ENCODE measurements at regions not wholly inside any gene's neighbourhood (a gene's known extent, or its start where the extent isn't known, plus 50 kb on each side); places are given as distances from the start of the nearest gene placed in this dataset.

DNA sequence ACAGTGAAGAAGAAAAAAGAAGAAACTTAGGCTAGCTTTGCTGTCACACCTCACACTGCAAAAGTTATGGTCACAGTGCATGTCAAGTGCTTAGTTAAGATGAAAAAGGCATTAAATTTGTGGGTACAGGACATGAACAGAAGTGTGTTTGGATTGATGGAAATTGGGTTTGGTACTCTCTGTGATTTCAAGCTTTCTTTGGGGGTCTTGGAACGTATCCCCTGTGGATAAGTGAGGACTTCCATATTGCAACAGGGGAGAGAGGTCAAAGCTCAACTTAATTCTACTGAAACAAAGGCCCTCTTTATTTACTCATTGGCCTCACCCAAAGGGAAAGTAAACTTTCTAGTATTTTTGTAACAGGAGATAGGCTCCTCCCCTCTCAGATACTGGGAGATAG is 138.3 kb upstream of the FUT9 start:
- TF ChIP-seq, protein P1, sequence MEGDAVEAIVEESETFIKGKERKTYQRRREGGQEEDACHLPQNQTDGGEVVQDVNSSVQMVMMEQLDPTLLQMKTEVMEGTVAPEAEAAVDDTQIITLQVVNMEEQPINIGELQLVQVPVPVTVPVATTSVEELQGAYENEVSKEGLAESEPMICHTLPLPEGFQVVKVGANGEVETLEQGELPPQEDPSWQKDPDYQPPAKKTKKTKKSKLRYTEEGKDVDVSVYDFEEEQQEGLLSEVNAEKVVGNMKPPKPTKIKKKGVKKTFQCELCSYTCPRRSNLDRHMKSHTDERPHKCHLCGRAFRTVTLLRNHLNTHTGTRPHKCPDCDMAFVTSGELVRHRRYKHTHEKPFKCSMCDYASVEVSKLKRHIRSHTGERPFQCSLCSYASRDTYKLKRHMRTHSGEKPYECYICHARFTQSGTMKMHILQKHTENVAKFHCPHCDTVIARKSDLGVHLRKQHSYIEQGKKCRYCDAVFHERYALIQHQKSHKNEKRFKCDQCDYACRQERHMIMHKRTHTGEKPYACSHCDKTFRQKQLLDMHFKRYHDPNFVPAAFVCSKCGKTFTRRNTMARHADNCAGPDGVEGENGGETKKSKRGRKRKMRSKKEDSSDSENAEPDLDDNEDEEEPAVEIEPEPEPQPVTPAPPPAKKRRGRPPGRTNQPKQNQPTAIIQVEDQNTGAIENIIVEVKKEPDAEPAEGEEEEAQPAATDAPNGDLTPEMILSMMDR (IDR thresholded peaks at IDR 0.05; ENCODE audit: insufficient read depth, low read length, poor library complexity, severe bottlenecking) = no peak
- no peak for TF ChIP-seq EZH2phosphoT487 (conservative IDR thresholded peaks at IDR 0.05; ENCODE audit: low read length)

Measured in SU-DHL-6 (cell line).